CD4-positive, alpha-beta T cell (primary cell): ENCODE measurements at regions not wholly inside any gene's neighbourhood (a gene's known extent, or its start where the extent isn't known, plus 50 kb on each side); places are given as distances from the start of the nearest gene placed in this dataset.

ENCODE experiments used
- ATAC-seq: fragments of 200-7000 bp; cut with Tn5 transposase; one replicate; pipeline ENCODE4 v1.10.0; 2022; ENCODE audit warnings: mild to moderate bottlenecking; ENCODE audit not compliant: poor library complexity
- CTCF ChIA-PET: fragments of 350-600 bp; sonication (Branson Sonifier 250); formaldehyde crosslinking; loops from one replicate; lab custom pipeline; 2021; ENCODE audit warnings: antibody characterized with exemption, inconsistent platforms; lab: Charles Lee
- POLR2A ChIA-PET: fragments of 350-600 bp; sonication (Branson Sonifier 250); formaldehyde crosslinking; loops from one replicate; lab custom pipeline; 2021; ENCODE audit warnings: antibody characterized with exemption, inconsistent platforms; lab: Charles Lee
- DNase-seq, 14 experiments: peaks; one replicate each; pipeline ENCODE4 v3.0.0-alpha.2; 2013 to 2020; ENCODE audit warnings: mixed read lengths in 2 of 14
- H3K27ac ChIP-seq, 2 donors: one replicate each; pipeline versions ENCODE4 v1.5.1 to v1.7.0; 2013; ENCODE audit warnings: low read length in 2 of 2, low read depth in 1 of 2, mild to moderate bottlenecking in 1 of 2
- H3K27me3 ChIP-seq, 2 experiments: 1 replicate in 1 of 2; 2 replicates in 1 of 2; pipeline versions ENCODE4 v1.6.1 to v1.7.0; 2013; ENCODE audit warnings: low read length in 2 of 2, control low read depth in 1 of 2, mild to moderate bottlenecking in 1 of 2, moderate library complexity in 1 of 2; ENCODE audit not compliant: insufficient read depth in 2 of 2, control insufficient read depth in 1 of 2
- H3K36me3 ChIP-seq: one replicate; pipeline ENCODE4 v1.6.1; 2013; ENCODE audit warnings: low read length, control low read depth; ENCODE audit not compliant: insufficient read depth
- H3K4me1 ChIP-seq: one replicate; pipeline ENCODE4 v1.6.1; 2013; ENCODE audit warnings: low read length, control low read depth; ENCODE audit not compliant: insufficient read depth
- H3K4me3 ChIP-seq: one replicate; pipeline ENCODE4 v1.5.1; 2013; ENCODE audit warnings: mild to moderate bottlenecking, low read length, moderate library complexity
- H3K9me3 ChIP-seq, 2 experiments: 1 replicate in 1 of 2; 2 replicates in 1 of 2; pipeline versions ENCODE4 v1.6.1 to v1.7.0; 2013; ENCODE audit warnings: low read length in 2 of 2, mild to moderate bottlenecking in 2 of 2, control low read depth in 1 of 2, moderate library complexity in 1 of 2; ENCODE audit not compliant: control insufficient read depth in 1 of 2, insufficient read depth in 1 of 2
- H3K27ac Mint-ChIP-seq: one replicate; pipeline ENCODE4 v1.8.0; 2020; ENCODE audit warnings: mixed read lengths
- H3K27me3 Mint-ChIP-seq: one replicate; pipeline ENCODE4 v1.8.0; 2021; ENCODE audit warnings: mixed read lengths
- H3K36me3 Mint-ChIP-seq: one replicate; pipeline ENCODE4 v1.8.0; 2021; ENCODE audit warnings: low read depth, mixed read lengths
- H3K4me1 Mint-ChIP-seq: one replicate; pipeline ENCODE4 v1.8.0; 2021; ENCODE audit warnings: low read depth, mixed read lengths
- H3K4me3 Mint-ChIP-seq: one replicate; pipeline ENCODE4 v1.8.0; 2020; ENCODE audit warnings: mild to moderate bottlenecking, mixed read lengths
- H3K9me3 Mint-ChIP-seq: one replicate; pipeline ENCODE4 v1.8.0; 2020; ENCODE audit warnings: mixed read lengths
- intact Hi-C, 2 experiments: fragments of 100-400 bp; cut with DNase I in 1 of 2; cut with micrococcal nuclease in 1 of 2; formaldehyde crosslinking; loops; one replicate each; pipeline versions ENCODE4 v1.15.1 to v1.9.0; 2023 to 2025; cut with DNase I, micrococcal nuclease
- TF ChIP-seq, protein P1 (sequence below): fragments of 200-600 bp; IDR thresholded peaks from one replicate; pipeline ENCODE4 v1.8.0; 2022; ENCODE audit warnings: antibody characterized with exemption, mild to moderate bottlenecking

DNA sequence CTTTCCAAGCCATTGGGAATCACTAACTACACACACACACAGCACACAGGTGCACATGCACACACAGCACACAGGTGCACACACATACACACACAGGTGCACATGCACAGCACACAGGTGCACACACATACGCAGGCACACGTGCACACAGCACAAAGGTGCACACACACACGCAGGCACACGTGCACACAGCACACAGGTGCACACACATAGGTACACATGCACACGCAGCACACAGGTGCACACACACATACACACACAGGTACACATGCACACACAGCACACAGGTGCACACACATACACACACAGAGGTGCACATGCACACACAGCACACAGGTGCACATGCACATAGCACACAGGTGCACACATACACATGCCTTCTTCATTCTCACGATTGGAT, 80.9 kb downstream of the HMX1 start:
- H3K4me3 ChIP-seq = no peak overlapping the region
- ATAC-seq = no peak
- ChIA-PET CTCF (no interaction called here), POLR2A (no interaction called here)
- Mint-ChIP-seq H3K4me1 (no peaks in the 10 kb centered on the region), H3K9me3 (no peaks in the 10 kb centered on the region), H3K27ac (no peak overlapping the region), H3K27me3 (no peaks in the 10 kb centered on the region), H3K36me3 (no peaks in the 10 kb centered on the region), H3K4me3 (no peak overlapping the region)
- no peaks in the 10 kb centered on the region for H3K36me3 ChIP-seq
- no peaks in the 10 kb centered on the region for H3K4me1 ChIP-seq
- no peaks in the 10 kb centered on the region for H3K27me3 ChIP-seq
- peaks cover 0 to 31% of the 10 kb centered on the region in 2 experiments for H3K9me3 ChIP-seq
- no peak for DNase-seq
- intact Hi-C loops = no loop called here
- no peak overlapping the region for H3K27ac ChIP-seq
- TF ChIP-seq, protein P1, sequence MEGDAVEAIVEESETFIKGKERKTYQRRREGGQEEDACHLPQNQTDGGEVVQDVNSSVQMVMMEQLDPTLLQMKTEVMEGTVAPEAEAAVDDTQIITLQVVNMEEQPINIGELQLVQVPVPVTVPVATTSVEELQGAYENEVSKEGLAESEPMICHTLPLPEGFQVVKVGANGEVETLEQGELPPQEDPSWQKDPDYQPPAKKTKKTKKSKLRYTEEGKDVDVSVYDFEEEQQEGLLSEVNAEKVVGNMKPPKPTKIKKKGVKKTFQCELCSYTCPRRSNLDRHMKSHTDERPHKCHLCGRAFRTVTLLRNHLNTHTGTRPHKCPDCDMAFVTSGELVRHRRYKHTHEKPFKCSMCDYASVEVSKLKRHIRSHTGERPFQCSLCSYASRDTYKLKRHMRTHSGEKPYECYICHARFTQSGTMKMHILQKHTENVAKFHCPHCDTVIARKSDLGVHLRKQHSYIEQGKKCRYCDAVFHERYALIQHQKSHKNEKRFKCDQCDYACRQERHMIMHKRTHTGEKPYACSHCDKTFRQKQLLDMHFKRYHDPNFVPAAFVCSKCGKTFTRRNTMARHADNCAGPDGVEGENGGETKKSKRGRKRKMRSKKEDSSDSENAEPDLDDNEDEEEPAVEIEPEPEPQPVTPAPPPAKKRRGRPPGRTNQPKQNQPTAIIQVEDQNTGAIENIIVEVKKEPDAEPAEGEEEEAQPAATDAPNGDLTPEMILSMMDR = no peak

DNA sequence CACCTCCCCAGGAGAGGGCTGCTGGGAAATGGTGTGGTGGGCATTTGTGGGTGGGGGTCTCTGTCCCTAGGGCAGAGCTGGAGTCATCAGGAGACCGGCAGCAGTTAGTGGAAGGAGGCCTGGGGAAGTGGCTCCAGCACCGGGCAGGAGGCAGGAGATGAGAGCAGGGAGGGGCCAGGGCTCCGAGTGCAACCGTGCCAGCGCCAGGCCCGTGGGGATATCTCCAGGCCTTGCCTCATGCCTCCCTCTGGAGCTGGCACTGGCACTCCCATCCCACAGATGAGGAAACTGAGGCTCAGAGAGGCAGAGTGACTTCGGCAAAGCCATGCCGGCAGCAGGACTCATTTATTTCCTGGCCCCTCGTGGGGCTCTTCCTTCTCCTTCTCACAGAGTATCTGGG, 83.5 kb downstream of the HMX1 start:
- ATAC-seq (no peak), DNase-seq (no peak)
- Histone ChIP-seq H3K4me1 (no peaks in the 10 kb centered on the region), H3K27me3 (no peaks in the 10 kb centered on the region), H3K9me3 (peaks cover 0 to 29% of the 10 kb centered on the region in 2 experiments), H3K27ac (no peak overlapping the region), H3K4me3 (no peak overlapping the region), H3K36me3 (no peaks in the 10 kb centered on the region)
- no peaks in the 10 kb centered on the region for H3K9me3 Mint-ChIP-seq
- H3K36me3 Mint-ChIP-seq = no peaks in the 10 kb centered on the region
- TF ChIP-seq, protein P1 = no peak
- intact Hi-C loops = no loop called here
- ChIA-PET CTCF (no interaction called here), POLR2A (no interaction called here)
- no peaks in the 10 kb centered on the region for H3K27me3 Mint-ChIP-seq
- H3K4me3 Mint-ChIP-seq = no peak overlapping the region
- H3K27ac Mint-ChIP-seq = no peak overlapping the region
- H3K4me1 Mint-ChIP-seq = no peaks in the 10 kb centered on the region

- H3K4me3 Mint-ChIP-seq = no peak overlapping the region
- intact Hi-C loops = no loop called here
- peaks cover 0 to 43% of the 10 kb centered on the region in 2 experiments for H3K9me3 ChIP-seq
- no peak for DNase-seq
- H3K9me3 Mint-ChIP-seq = no peaks in the 10 kb centered on the region
- TF ChIP-seq, protein P1 = no peak
- H3K27ac ChIP-seq = no peak overlapping the region
- H3K36me3 ChIP-seq = no peaks in the 10 kb centered on the region
- ChIA-PET CTCF (no interaction called here), POLR2A (no interaction called here)
- no peaks in the 10 kb centered on the region for H3K4me1 Mint-ChIP-seq
- no peaks in the 10 kb centered on the region for H3K27me3 Mint-ChIP-seq
- no peaks in the 10 kb centered on the region for H3K4me1 ChIP-seq
- H3K36me3 Mint-ChIP-seq = no peaks in the 10 kb centered on the region
- no peak overlapping the region for H3K4me3 ChIP-seq
- H3K27me3 ChIP-seq = peaks cover 0 to 2% of the 10 kb centered on the region in 2 experiments
- no peak overlapping the region for H3K27ac Mint-ChIP-seq
- ATAC-seq = no peak
Observed at GRCh38 chr4:8786166-8786565, 85.5 kb downstream of the HMX1 start.
